ENCODE measurements at regions not wholly inside any gene's neighbourhood (a gene's known extent, or its start where the extent isn't known, plus 50 kb on each side); places are given as distances from the start of the nearest gene placed in this dataset.
"Not testable (repeated sequence)": the region's sequence is repeated elsewhere in the genome, so short reads cannot be mapped to it uniquely, and the experiment has no call there.

- H3K14ac ChIP-seq (ENCODE audit: insufficient read length); H3K9me3 ChIP-seq (ENCODE audit: insufficient read depth in 2 of 2, low read depth in 1 of 2, low read length in 1 of 2); H3K79me2 ChIP-seq (ENCODE audit: control insufficient read depth in 1 of 2, insufficient read depth in 2 of 2, low read length in 2 of 2); H3K18ac ChIP-seq (ENCODE audit: extremely low read depth, low read length); H4K8ac ChIP-seq (ENCODE audit: extremely low read depth, insufficient read depth, low read length); H2BK12ac ChIP-seq (ENCODE audit: low read depth, low read length); H3K23me2 ChIP-seq (ENCODE audit: low read depth, low read length); H2BK20ac ChIP-seq (ENCODE audit: low read length); H2BK120ac ChIP-seq (replicated peaks; ENCODE audit: low read depth, low read length); H3K4me3 ChIP-seq (ENCODE audit: extremely low read depth in 1 of 4, insufficient read depth in 2 of 4, low read depth in 3 of 4, low read length in 4 of 4); H3K36me3 ChIP-seq (ENCODE audit: control insufficient read depth in 2 of 4, insufficient read depth in 4 of 4, low read length in 3 of 4); H4K91ac ChIP-seq (replicated peaks; ENCODE audit: insufficient read length, low read length); POLR2A ChIA-PET (ENCODE audit: partially characterized antibody); H3K4ac ChIP-seq (replicated peaks; ENCODE audit: insufficient read length, low read depth, low read length); H3K4me2 ChIP-seq (ENCODE audit: insufficient read depth in 1 of 2, low read depth in 2 of 2, low read length in 2 of 2); H3K27ac ChIP-seq (ENCODE audit: low read depth, low read length); FAIRE-seq; H2AK5ac ChIP-seq (ENCODE audit: low read depth, low read length); H2BK15ac ChIP-seq (ENCODE audit: low read length); H2BK5ac ChIP-seq (ENCODE audit: low read depth, low read length); H3K9ac ChIP-seq (replicated peaks in 1 of 4; ENCODE audit: extremely low read depth in 1 of 4, low read depth in 3 of 4, low read length in 3 of 4); CTCF ChIA-PET (ENCODE audit: partially characterized antibody); H4K5ac ChIP-seq (ENCODE audit: insufficient read length, low read depth, low read length); H3K4me1 ChIP-seq (replicated peaks in 1 of 4; ENCODE audit: control insufficient read depth in 3 of 4, insufficient read depth in 4 of 4, low read length in 3 of 4); H3K79me1 ChIP-seq (ENCODE audit: low read depth, low read length); H3K27me3 ChIP-seq (replicated peaks in 1 of 4; ENCODE audit: control insufficient read depth in 3 of 4, extremely low read depth in 1 of 4, insufficient read depth in 3 of 4, low read length in 3 of 4); H3K56ac ChIP-seq (replicated peaks; ENCODE audit: insufficient read length, low read depth, low read length); H3K23ac ChIP-seq (ENCODE audit: insufficient read length); H4K20me1 ChIP-seq (replicated peaks in 1 of 2; ENCODE audit: control insufficient read depth in 1 of 2, insufficient read depth in 2 of 2, low read length in 2 of 2); DNase-seq (ENCODE audit: low read depth in 1 of 2, low spot score in 2 of 2); H2AFZ ChIP-seq (ENCODE audit: low read length): not testable (repeated sequence)
- WGBS, 2 experiments (ENCODE audit: extremely low coverage in 1 of 2, insufficient coverage in 1 of 2, insufficient read length in 1 of 2, insufficient replicate concordance in 2 of 2, low coverage in 1 of 2, low lambda C conversion rate in 2 of 2, missing lambda C conversion rate in 1 of 2), result no CpG with 5 or more reads among the region's 11 CpGs
Observed at GRCh38 chr2:111407632-111408194, 287.0 kb downstream of the BCL2L11 start.

- H3K27ac ChIP-seq (ENCODE audit: low read depth, low read length); H2BK15ac ChIP-seq (ENCODE audit: low read length); H3K79me2 ChIP-seq (ENCODE audit: control insufficient read depth in 1 of 2, insufficient read depth in 2 of 2, low read length in 2 of 2); CTCF ChIA-PET (ENCODE audit: partially characterized antibody); H2BK20ac ChIP-seq (ENCODE audit: low read length); H3K9ac ChIP-seq (replicated peaks in 1 of 4; ENCODE audit: extremely low read depth in 1 of 4, low read depth in 3 of 4, low read length in 3 of 4); H3K4ac ChIP-seq (replicated peaks; ENCODE audit: insufficient read length, low read depth, low read length); H3K27me3 ChIP-seq (replicated peaks in 1 of 4; ENCODE audit: control insufficient read depth in 3 of 4, extremely low read depth in 1 of 4, insufficient read depth in 3 of 4, low read length in 3 of 4); POLR2A ChIA-PET (ENCODE audit: partially characterized antibody); H4K8ac ChIP-seq (ENCODE audit: extremely low read depth, insufficient read depth, low read length); H3K23me2 ChIP-seq (ENCODE audit: low read depth, low read length); H4K20me1 ChIP-seq (replicated peaks in 1 of 2; ENCODE audit: control insufficient read depth in 1 of 2, insufficient read depth in 2 of 2, low read length in 2 of 2); H2AFZ ChIP-seq (ENCODE audit: low read length); H3K18ac ChIP-seq (ENCODE audit: extremely low read depth, low read length); H3K79me1 ChIP-seq (ENCODE audit: low read depth, low read length); H3K36me3 ChIP-seq (ENCODE audit: control insufficient read depth in 2 of 4, insufficient read depth in 4 of 4, low read length in 3 of 4); H3K4me1 ChIP-seq (replicated peaks in 1 of 4; ENCODE audit: control insufficient read depth in 3 of 4, insufficient read depth in 4 of 4, low read length in 3 of 4); H3K9me3 ChIP-seq (ENCODE audit: insufficient read depth in 2 of 2, low read depth in 1 of 2, low read length in 1 of 2); H3K4me3 ChIP-seq (ENCODE audit: extremely low read depth in 1 of 4, insufficient read depth in 2 of 4, low read depth in 3 of 4, low read length in 4 of 4); H2AK5ac ChIP-seq (ENCODE audit: low read depth, low read length); H4K5ac ChIP-seq (ENCODE audit: insufficient read length, low read depth, low read length); H3K56ac ChIP-seq (replicated peaks; ENCODE audit: insufficient read length, low read depth, low read length); H2BK12ac ChIP-seq (ENCODE audit: low read depth, low read length); H3K23ac ChIP-seq (ENCODE audit: insufficient read length); H4K91ac ChIP-seq (replicated peaks; ENCODE audit: insufficient read length, low read length); H2BK120ac ChIP-seq (replicated peaks; ENCODE audit: low read depth, low read length); FAIRE-seq; DNase-seq (ENCODE audit: low read depth in 1 of 2, low spot score in 2 of 2); H3K14ac ChIP-seq (ENCODE audit: insufficient read length); H3K4me2 ChIP-seq (ENCODE audit: insufficient read depth in 1 of 2, low read depth in 2 of 2, low read length in 2 of 2); H2BK5ac ChIP-seq (ENCODE audit: low read depth, low read length): not testable (repeated sequence)
- no CpG with 5 or more reads among the region's 10 CpGs for WGBS, 2 experiments (ENCODE audit: extremely low coverage in 1 of 2, insufficient coverage in 1 of 2, insufficient read length in 1 of 2, insufficient replicate concordance in 2 of 2, low coverage in 1 of 2, low lambda C conversion rate in 2 of 2, missing lambda C conversion rate in 1 of 2)
Observed at GRCh38 chr2:111410868-111411406, 290.2 kb downstream of the BCL2L11 start.

Measured in H1 (cell line).